Upper lobe of left lung (tissue), 6 donors: ENCODE measurements at regions not wholly inside any gene's neighbourhood (a gene's known extent, or its start where the extent isn't known, plus 50 kb on each side); places are given as distances from the start of the nearest gene placed in this dataset.
A peak's percentile ranks its signal among the peaks of the same experiment; 100 is the strongest.

Experiments
- ATAC-seq, 2 donors: fragments of 200-7000 bp; cut with Tn5 transposase; one replicate each; pipeline ENCODE4 v1.9.1; 2022; ENCODE audit warnings: mild to moderate bottlenecking in 2 of 2, moderate library complexity in 2 of 2; ENCODE audit not compliant: low FRiP score in 2 of 2
- DNase-seq, 2 donors: peaks; one replicate each; pipeline ENCODE4 v3.0.0-alpha.2; 2019 to 2020
- H3K27ac ChIP-seq, 4 donors: fragments of 200-600 bp; sonication (generic); one replicate each; pipeline ENCODE4 v1.5.1; 2016 to 2019
- H3K27me3 ChIP-seq, 4 donors: fragments of 200-600 bp; sonication (generic); one replicate each; pipeline ENCODE4 v1.5.1; 2017 to 2019
- H3K36me3 ChIP-seq, 4 donors: fragments of 200-600 bp; sonication (generic); one replicate each; pipeline ENCODE4 v1.5.1; 2016 to 2019
- H3K4me1 ChIP-seq, 4 donors: fragments of 200-600 bp; sonication (generic); one replicate each; pipeline ENCODE4 v1.5.1; 2018 to 2019
- H3K4me3 ChIP-seq, 4 donors: fragments of 200-600 bp; sonication (generic); one replicate each; pipeline ENCODE4 v1.5.1; 2017 to 2019; ENCODE audit warnings: mild to moderate bottlenecking in 2 of 4, moderate library complexity in 1 of 4
- H3K9me3 ChIP-seq, 4 donors: fragments of 200-600 bp; sonication (generic); one replicate each; pipeline ENCODE4 v1.5.1; 2018 to 2019
- EP300 ChIP-seq, 4 donors: sonication (generic); formaldehyde crosslinking; IDR thresholded peaks; one replicate each; pipeline ENCODE4 v1.5.1; 2017; ENCODE audit warnings: antibody characterized with exemption in 4 of 4, control low read depth in 2 of 4
- POLR2A ChIP-seq, 4 donors: fragments of 450-650 bp; IDR thresholded peaks; one replicate each; pipeline ENCODE4 v1.5.1; 2016 to 2017; ENCODE audit warnings: antibody characterized with exemption in 4 of 4, mild to moderate bottlenecking in 2 of 4
- POLR2AphosphoS5 ChIP-seq, 2 donors: sonication (generic); formaldehyde crosslinking; IDR thresholded peaks; one replicate each; pipeline ENCODE4 v1.5.1; 2017; ENCODE audit warnings: antibody characterized with exemption in 2 of 2
- WGBS, 2 donors: methylation state at CpG; one replicate each; pipeline ENCODE4 v1.1.5; 2017 to 2018; 5-methylcytosine and 5-hydroxymethylcytosine counted together
- TF ChIP-seq, protein P1 (sequence below), 6 experiments: fragments of 450-650 bp in 4 of 6; fragments of 200-600 bp in 2 of 6; sonication (generic) in 2 of 6; IDR thresholded peaks; one replicate each; pipeline ENCODE4 v1.5.1; 2016 to 2019; ENCODE audit warnings: antibody characterized with exemption in 6 of 6
- donor health status: DM: no; HTN: no; CAD: no; lungs with moderate emphysema.
- donor health status: DM: no; HTN: yes; CAD: no; lungs with severe emphysema.

GRCh38 chr20:63081351-63081750 lies 74.6 kb upstream of the BHLHE23 start:
- ATAC-seq, result no peak
- 81 to 83% methylated on average over 2 to 5 of the region's 5 CpGs for WGBS, 2 donors
- DNase-seq, result no peak
- no peak overlapping the region for H3K27ac ChIP-seq
- H3K4me3 ChIP-seq, result no peak overlapping the region
- H3K27me3 ChIP-seq, result no peaks in the 10 kb centered on the region
- H3K9me3 ChIP-seq, result peaks cover 0 to 26% (median 17%) of the 10 kb centered on the region in 4 donors
- H3K4me1 ChIP-seq, result no peaks in the 10 kb centered on the region
- H3K36me3 ChIP-seq, result no peaks in the 10 kb centered on the region
- TF ChIP-seq, protein P1, sequence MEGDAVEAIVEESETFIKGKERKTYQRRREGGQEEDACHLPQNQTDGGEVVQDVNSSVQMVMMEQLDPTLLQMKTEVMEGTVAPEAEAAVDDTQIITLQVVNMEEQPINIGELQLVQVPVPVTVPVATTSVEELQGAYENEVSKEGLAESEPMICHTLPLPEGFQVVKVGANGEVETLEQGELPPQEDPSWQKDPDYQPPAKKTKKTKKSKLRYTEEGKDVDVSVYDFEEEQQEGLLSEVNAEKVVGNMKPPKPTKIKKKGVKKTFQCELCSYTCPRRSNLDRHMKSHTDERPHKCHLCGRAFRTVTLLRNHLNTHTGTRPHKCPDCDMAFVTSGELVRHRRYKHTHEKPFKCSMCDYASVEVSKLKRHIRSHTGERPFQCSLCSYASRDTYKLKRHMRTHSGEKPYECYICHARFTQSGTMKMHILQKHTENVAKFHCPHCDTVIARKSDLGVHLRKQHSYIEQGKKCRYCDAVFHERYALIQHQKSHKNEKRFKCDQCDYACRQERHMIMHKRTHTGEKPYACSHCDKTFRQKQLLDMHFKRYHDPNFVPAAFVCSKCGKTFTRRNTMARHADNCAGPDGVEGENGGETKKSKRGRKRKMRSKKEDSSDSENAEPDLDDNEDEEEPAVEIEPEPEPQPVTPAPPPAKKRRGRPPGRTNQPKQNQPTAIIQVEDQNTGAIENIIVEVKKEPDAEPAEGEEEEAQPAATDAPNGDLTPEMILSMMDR (IDR thresholded peaks at IDR 0.05), result no peak
- TF ChIP-seq POLR2A (IDR thresholded peaks at IDR 0.05), result no peak
- no peak for TF ChIP-seq EP300 (IDR thresholded peaks at IDR 0.05)
- TF ChIP-seq POLR2AphosphoS5 (IDR thresholded peaks at IDR 0.05), result no peak

GRCh38 chr20:63080811-63081210 lies 74.0 kb upstream of the BHLHE23 start:
- no peak for TF ChIP-seq EP300 (IDR thresholded peaks at IDR 0.05)
- no peak for TF ChIP-seq POLR2AphosphoS5 (IDR thresholded peaks at IDR 0.05)
- TF ChIP-seq, protein P1 (IDR thresholded peaks at IDR 0.05), result no peak
- TF ChIP-seq POLR2A (IDR thresholded peaks at IDR 0.05), result no peak
- H3K36me3 ChIP-seq, result no peaks in the 10 kb centered on the region
- ATAC-seq (no peak), DNase-seq (no peak)
- no peaks in the 10 kb centered on the region for H3K4me1 ChIP-seq
- peaks cover 0 to 26% (median 17%) of the 10 kb centered on the region in 4 donors for H3K9me3 ChIP-seq
- H3K27me3 ChIP-seq, result no peaks in the 10 kb centered on the region
- H3K4me3 ChIP-seq, result no peak overlapping the region
- no peak overlapping the region for H3K27ac ChIP-seq
- 82% methylated on average over 4 of the region's 4 CpGs; no CpG with 5 or more reads in 1 of the 2 donors for WGBS, 2 donors

GRCh38 chr20:63080411-63080810 lies 73.6 kb upstream of the BHLHE23 start:
- no peaks in the 10 kb centered on the region for H3K36me3 ChIP-seq
- no peak overlapping the region for H3K27ac ChIP-seq
- no peaks in the 10 kb centered on the region for H3K4me1 ChIP-seq
- peaks cover 0 to 26% (median 17%) of the 10 kb centered on the region in 4 donors for H3K9me3 ChIP-seq
- no peaks in the 10 kb centered on the region for H3K27me3 ChIP-seq
- DNase-seq (peak in 1 of 2 donors; percentile 37), ATAC-seq (no peak)
- no peak overlapping the region for H3K4me3 ChIP-seq
- no peak for TF ChIP-seq POLR2A (IDR thresholded peaks at IDR 0.05)
- WGBS, 2 donors, result 80 to 83% methylated on average over 1 to 10 of the region's 10 CpGs

DNA sequence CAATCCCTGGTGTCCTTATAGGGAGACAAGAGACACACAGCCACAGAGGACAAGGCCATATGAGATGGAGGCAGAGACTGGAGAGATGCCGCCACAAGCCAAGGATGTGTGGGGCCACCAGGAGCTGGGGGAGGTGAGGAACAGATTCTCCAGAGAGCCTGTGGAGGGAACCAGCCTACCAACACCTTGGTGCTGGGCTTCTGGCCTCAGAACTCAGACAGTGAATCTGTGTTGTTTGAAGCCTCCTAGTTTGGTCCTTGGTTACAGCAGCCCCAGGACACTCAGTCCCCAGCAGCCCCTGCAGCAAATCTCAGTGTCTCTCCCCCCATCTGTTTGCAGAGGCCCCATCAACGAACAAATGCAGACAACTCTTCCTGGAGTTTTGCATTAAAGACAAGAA lies 73.2 kb upstream of the BHLHE23 start:
- ATAC-seq, result no peak
- no peak for DNase-seq
- no peak overlapping the region for H3K27ac ChIP-seq
- no peaks in the 10 kb centered on the region for H3K4me1 ChIP-seq
- H3K36me3 ChIP-seq, result no peaks in the 10 kb centered on the region
- no peak overlapping the region for H3K4me3 ChIP-seq
- peaks cover 0 to 26% (median 17%) of the 10 kb centered on the region in 4 donors for H3K9me3 ChIP-seq
- no peak for TF ChIP-seq EP300 (IDR thresholded peaks at IDR 0.05)
- no peak for TF ChIP-seq POLR2AphosphoS5 (IDR thresholded peaks at IDR 0.05)
- no peak for TF ChIP-seq POLR2A (IDR thresholded peaks at IDR 0.05)
- TF ChIP-seq, protein P1 (IDR thresholded peaks at IDR 0.05), result no peak
- 48 to 56% methylated on average over 2 of the region's 2 CpGs for WGBS, 2 donors
- no peaks in the 10 kb centered on the region for H3K27me3 ChIP-seq

GRCh38 chr20:63077705-63078104 lies 70.9 kb upstream of the BHLHE23 start:
- ATAC-seq, result no peak
- no peak for DNase-seq
- Histone ChIP-seq H3K27me3 (peaks cover 0 to 13% (median 3%) of the 10 kb centered on the region in 4 donors), H3K27ac (no peak overlapping the region), H3K9me3 (peaks cover 0 to 26% (median 17%) of the 10 kb centered on the region in 4 donors), H3K36me3 (no peaks in the 10 kb centered on the region), H3K4me1 (no peaks in the 10 kb centered on the region), H3K4me3 (no peak overlapping the region)
- TF ChIP-seq EP300 (IDR thresholded peaks at IDR 0.05) (no peak), POLR2AphosphoS5 (IDR thresholded peaks at IDR 0.05) (no peak), POLR2A (IDR thresholded peaks at IDR 0.05) (no peak)
- TF ChIP-seq, protein P1 (IDR thresholded peaks at IDR 0.05), result no peak
